GM19351 (cell line): ENCODE measurements at regions not wholly inside any gene's neighbourhood (a gene's known extent, or its start where the extent isn't known, plus 50 kb on each side); places are given as distances from the start of the nearest gene placed in this dataset.

Source experiments
- ATAC-seq: cut with Tn5 transposase; IDR thresholded peaks from one replicate; pipeline ENCODE4 v1.9.1; 2021; ENCODE audit warnings: mild to moderate bottlenecking, moderate library complexity; ENCODE audit not compliant: unreplicated experiment

- ATAC-seq = no peak
Measured at GRCh38 chr7:88449410-88449809, 142.7 kb upstream of the STEAP4 start.

- ATAC-seq = no peak
Measured at GRCh38 chr7:88442413-88442812, 135.7 kb upstream of the STEAP4 start.

- peak; percentile 58 for ATAC-seq
Measured at GRCh38 chr7:88437132-88437531, 130.4 kb upstream of the STEAP4 start.

- no peak for ATAC-seq
Measured at GRCh38 chr7:88432301-88432700, 125.6 kb upstream of the STEAP4 start.

GRCh38 chr7:88431882-88432281 is 125.2 kb upstream of the STEAP4 start:
- no peak for ATAC-seq

- ATAC-seq = peak; percentile 59
Measured at GRCh38 chr7:88429382-88429781, 122.7 kb upstream of the STEAP4 start.

- no peak for ATAC-seq
Measured at GRCh38 chr7:88402529-88402928, 95.8 kb upstream of the STEAP4 start.

- ATAC-seq = peak; percentile 49
Measured at GRCh38 chr7:88401009-88401623, 94.4 kb upstream of the STEAP4 start.

- ATAC-seq = no peak
Measured at GRCh38 chr7:88399696-88400240, 93.1 kb upstream of the STEAP4 start.

- ATAC-seq = no peak
Measured at GRCh38 chr7:88399036-88399435, 92.3 kb upstream of the STEAP4 start.

- ATAC-seq = no peak
Measured at GRCh38 chr7:88398459-88398858, 91.8 kb upstream of the STEAP4 start.

GRCh38 chr7:88396948-88397322 is 90.2 kb upstream of the STEAP4 start:
- ATAC-seq = peak; percentile 27

GRCh38 chr7:88396295-88396947 is 89.7 kb upstream of the STEAP4 start:
- peak; percentile 78 for ATAC-seq

- ATAC-seq = no peak
Measured at GRCh38 chr7:88395715-88396114, 89.0 kb upstream of the STEAP4 start.

- no peak for ATAC-seq
Measured at GRCh38 chr7:88391247-88391646, 84.6 kb upstream of the STEAP4 start.

- no peak for ATAC-seq
Measured at GRCh38 chr7:88387368-88387767, 80.7 kb upstream of the STEAP4 start.

- ATAC-seq = no peak
Measured at GRCh38 chr7:88386665-88387156, 80.0 kb upstream of the STEAP4 start.

GRCh38 chr7:88377434-88377833 is 70.7 kb upstream of the STEAP4 start:
- ATAC-seq = no peak

- no peak for ATAC-seq
Measured at GRCh38 chr7:88368686-88369085, 62.0 kb upstream of the STEAP4 start.

GRCh38 chr7:88366845-88367244 is 60.2 kb upstream of the STEAP4 start:
- no peak for ATAC-seq

GRCh38 chr7:88363869-88364268 is 57.2 kb upstream of the STEAP4 start:
- no peak for ATAC-seq

- ATAC-seq = no peak
Measured at GRCh38 chr7:88363249-88363648, 56.6 kb upstream of the STEAP4 start.
